PC-9 (cell line): ENCODE measurements at regions not wholly inside any gene's neighbourhood (a gene's known extent, or its start where the extent isn't known, plus 50 kb on each side); places are given as distances from the start of the nearest gene placed in this dataset.

Experiments
- EZH2 ChIP-seq: fragments of 200-600 bp; sonication (generic); IDR thresholded peaks from 2 replicates; pipeline ENCODE4 v1.8.0; 2017; ENCODE audit warnings: antibody characterized with exemption, low read depth
- TF ChIP-seq, protein P1 (sequence below): fragments of 200-600 bp; sonication (generic); conservative IDR thresholded peaks from 2 replicates; pipeline ENCODE4 v1.6.1; 2017; ENCODE audit warnings: mixed run types, antibody characterized with exemption, mild to moderate bottlenecking, moderate library complexity

DNA sequence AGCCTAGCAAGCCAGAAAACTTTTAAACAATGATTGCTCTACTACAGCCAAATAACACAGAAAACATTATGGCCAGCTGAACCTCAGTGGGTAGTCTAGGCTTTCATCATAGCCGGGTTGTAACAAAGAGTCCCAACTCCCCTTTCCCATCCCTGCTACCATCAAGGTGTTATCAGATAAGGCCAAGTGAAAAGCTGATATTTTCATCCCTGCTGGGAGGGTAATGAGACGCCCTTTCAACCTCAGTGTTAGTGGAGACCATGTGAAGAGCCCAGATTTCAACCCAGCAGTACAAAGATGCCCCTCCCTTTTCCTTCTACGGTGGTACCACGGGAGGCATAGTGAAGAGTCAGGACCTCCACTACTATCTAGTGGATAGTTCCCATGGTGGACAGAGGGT is 433.7 kb downstream of the GPM6A start:
- TF ChIP-seq, protein P1, sequence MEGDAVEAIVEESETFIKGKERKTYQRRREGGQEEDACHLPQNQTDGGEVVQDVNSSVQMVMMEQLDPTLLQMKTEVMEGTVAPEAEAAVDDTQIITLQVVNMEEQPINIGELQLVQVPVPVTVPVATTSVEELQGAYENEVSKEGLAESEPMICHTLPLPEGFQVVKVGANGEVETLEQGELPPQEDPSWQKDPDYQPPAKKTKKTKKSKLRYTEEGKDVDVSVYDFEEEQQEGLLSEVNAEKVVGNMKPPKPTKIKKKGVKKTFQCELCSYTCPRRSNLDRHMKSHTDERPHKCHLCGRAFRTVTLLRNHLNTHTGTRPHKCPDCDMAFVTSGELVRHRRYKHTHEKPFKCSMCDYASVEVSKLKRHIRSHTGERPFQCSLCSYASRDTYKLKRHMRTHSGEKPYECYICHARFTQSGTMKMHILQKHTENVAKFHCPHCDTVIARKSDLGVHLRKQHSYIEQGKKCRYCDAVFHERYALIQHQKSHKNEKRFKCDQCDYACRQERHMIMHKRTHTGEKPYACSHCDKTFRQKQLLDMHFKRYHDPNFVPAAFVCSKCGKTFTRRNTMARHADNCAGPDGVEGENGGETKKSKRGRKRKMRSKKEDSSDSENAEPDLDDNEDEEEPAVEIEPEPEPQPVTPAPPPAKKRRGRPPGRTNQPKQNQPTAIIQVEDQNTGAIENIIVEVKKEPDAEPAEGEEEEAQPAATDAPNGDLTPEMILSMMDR, result no peak
- TF ChIP-seq EZH2, result no peak
